ENCODE measurements at regions not wholly inside any gene's neighbourhood (a gene's known extent, or its start where the extent isn't known, plus 50 kb on each side); places are given as distances from the start of the nearest gene placed in this dataset.
A peak's percentile ranks its signal among the peaks of the same experiment; 100 is the strongest.

GRCh38 chr21:35705237-35705887, 355.0 kb downstream of the SETD4 start:
- TF ChIP-seq, protein P1, sequence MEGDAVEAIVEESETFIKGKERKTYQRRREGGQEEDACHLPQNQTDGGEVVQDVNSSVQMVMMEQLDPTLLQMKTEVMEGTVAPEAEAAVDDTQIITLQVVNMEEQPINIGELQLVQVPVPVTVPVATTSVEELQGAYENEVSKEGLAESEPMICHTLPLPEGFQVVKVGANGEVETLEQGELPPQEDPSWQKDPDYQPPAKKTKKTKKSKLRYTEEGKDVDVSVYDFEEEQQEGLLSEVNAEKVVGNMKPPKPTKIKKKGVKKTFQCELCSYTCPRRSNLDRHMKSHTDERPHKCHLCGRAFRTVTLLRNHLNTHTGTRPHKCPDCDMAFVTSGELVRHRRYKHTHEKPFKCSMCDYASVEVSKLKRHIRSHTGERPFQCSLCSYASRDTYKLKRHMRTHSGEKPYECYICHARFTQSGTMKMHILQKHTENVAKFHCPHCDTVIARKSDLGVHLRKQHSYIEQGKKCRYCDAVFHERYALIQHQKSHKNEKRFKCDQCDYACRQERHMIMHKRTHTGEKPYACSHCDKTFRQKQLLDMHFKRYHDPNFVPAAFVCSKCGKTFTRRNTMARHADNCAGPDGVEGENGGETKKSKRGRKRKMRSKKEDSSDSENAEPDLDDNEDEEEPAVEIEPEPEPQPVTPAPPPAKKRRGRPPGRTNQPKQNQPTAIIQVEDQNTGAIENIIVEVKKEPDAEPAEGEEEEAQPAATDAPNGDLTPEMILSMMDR (IDR thresholded peaks at IDR 0.05; ENCODE audit: borderline replicate concordance): no peak
- no peak overlapping the region for H3K4me3 ChIP-seq
- no peaks in the 10 kb centered on the region for H3K36me3 ChIP-seq
- H3K27me3 ChIP-seq (ENCODE audit: low read depth): peaks cover 61% of the 10 kb centered on the region
- no peak overlapping the region for H3K27ac ChIP-seq (replicated peaks)
- no peak for DNase-seq
- intact Hi-C loops (cut with micrococcal nuclease): no loop called here
- H3K4me1 ChIP-seq: no peaks in the 10 kb centered on the region
- no peaks in the 10 kb centered on the region for H3K9me3 ChIP-seq (replicated peaks)

DNA sequence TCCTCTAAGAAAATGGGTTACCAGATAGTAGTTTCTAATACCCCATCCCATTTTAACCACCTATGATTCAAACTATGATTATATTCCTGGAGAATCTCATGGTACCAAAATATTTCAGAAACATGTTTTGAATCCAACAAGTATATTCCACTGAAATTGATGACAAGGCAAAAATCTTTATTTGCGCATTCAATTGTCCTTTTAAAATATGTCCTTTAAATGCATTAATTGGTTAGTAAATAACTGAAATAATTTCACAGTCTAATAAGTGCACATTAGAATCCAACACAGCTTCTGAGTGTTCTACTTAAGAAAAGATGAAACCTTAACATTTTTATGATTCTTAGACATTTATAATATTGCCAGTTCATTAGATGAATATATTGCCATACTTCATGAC, 356.6 kb downstream of the SETD4 start:
- TF ChIP-seq, protein P1 (IDR thresholded peaks at IDR 0.05; ENCODE audit: borderline replicate concordance): no peak
- peaks cover 57% of the 10 kb centered on the region for H3K27me3 ChIP-seq (ENCODE audit: low read depth)
- H3K4me1 ChIP-seq: no peaks in the 10 kb centered on the region
- DNase-seq: no peak
- no peak overlapping the region for H3K4me3 ChIP-seq
- H3K27ac ChIP-seq (replicated peaks): no peak overlapping the region
- no peaks in the 10 kb centered on the region for H3K9me3 ChIP-seq (replicated peaks)
- no peaks in the 10 kb centered on the region for H3K36me3 ChIP-seq
- intact Hi-C loops (cut with micrococcal nuclease): no loop called here

DNA sequence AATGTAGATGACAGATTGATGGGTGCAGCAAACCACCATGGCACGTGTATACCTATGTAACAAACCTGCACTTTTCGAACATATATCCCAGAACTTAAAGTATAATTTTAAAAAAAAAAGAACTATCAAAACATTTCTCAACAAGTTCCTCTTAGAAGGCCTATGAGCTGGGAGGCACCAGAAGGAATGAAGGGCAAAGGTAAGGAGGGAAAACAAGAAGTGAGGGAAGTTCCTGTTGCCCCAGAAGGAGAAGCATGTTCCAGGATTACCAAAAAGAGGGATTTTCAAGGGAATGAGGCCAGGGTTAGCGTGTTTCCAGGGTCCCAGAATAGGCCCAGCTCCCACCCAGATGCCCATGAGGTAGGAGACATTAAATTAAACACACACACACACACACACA, 361.0 kb downstream of the SETD4 start:
- TF ChIP-seq, protein P1 (IDR thresholded peaks at IDR 0.05; ENCODE audit: borderline replicate concordance): no peak
- Histone ChIP-seq H3K36me3 (no peaks in the 10 kb centered on the region), H3K9me3 (replicated peaks) (no peaks in the 10 kb centered on the region), H3K27ac (replicated peaks) (no peak overlapping the region), H3K4me1 (peaks cover 19% of the 10 kb centered on the region), H3K27me3 (ENCODE audit: low read depth) (peaks cover 22% of the 10 kb centered on the region), H3K4me3 (no peak overlapping the region)
- no peak for DNase-seq
- intact Hi-C loops (cut with micrococcal nuclease): no loop called here

DNA sequence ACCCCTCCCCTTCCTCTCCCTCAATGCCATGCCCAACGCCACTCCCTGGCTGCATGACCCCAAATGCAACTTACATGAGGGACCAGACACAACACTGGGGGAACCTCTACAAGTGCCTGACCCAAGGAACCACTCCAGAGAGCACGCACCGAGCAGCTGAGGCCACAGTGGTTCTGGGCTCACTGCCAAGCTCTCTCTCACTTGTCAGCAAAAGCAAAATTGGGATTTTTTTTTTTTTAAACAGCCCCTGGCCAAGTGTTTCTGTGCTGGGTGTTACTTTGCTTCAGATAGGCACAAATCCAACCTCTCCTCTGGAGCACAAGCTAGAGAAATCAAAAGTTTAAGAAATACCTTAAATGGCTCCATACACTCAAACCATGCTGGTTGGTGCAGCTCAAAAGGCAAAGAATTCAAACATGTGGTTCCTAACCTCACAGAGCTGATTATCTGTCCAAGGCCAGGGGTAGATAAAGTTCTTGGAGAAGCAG, 363.0 kb downstream of the SETD4 start:
- Histone ChIP-seq H3K36me3 (no peaks in the 10 kb centered on the region), H3K27me3 (ENCODE audit: low read depth) (peaks cover 16% of the 10 kb centered on the region), H3K27ac (replicated peaks) (no peak overlapping the region), H3K4me1 (peaks cover 19% of the 10 kb centered on the region), H3K9me3 (replicated peaks) (no peaks in the 10 kb centered on the region), H3K4me3 (no peak overlapping the region)
- TF ChIP-seq, protein P1 (IDR thresholded peaks at IDR 0.05; ENCODE audit: borderline replicate concordance): no peak
- intact Hi-C loops (cut with micrococcal nuclease): no loop called here
- DNase-seq: peak; percentile 66

DNA sequence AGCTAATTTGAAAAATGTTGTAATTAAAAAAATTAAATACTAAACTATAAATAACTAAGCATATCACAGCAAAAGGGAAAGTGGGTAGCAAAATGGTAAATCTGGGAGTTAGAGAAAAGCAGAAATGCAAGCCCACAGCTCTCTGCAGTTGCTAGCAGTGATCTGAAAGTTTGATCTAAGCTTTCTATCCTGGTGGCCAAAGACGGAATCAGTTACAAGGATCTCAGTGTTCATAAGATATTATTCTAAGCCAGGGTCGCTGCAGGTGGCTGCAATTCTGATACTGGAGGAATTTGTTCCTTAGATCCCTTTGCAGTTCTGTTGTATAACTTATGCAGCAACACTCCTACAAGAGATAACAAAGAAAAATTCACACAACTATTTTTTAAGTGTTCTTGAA, 363.7 kb downstream of the SETD4 start:
- Histone ChIP-seq H3K27ac (replicated peaks) (no peak overlapping the region), H3K36me3 (no peaks in the 10 kb centered on the region), H3K4me1 (peaks cover 19% of the 10 kb centered on the region), H3K9me3 (replicated peaks) (no peaks in the 10 kb centered on the region), H3K4me3 (no peak overlapping the region), H3K27me3 (ENCODE audit: low read depth) (peaks cover 17% of the 10 kb centered on the region)
- intact Hi-C loops (cut with micrococcal nuclease): no loop called here
- TF ChIP-seq, protein P1 (IDR thresholded peaks at IDR 0.05; ENCODE audit: borderline replicate concordance): no peak
- DNase-seq: no peak

Measured in left ventricle myocardium inferior (tissue), 1 donor.